HG03025 (cell line): ENCODE measurements at regions not wholly inside any gene's neighbourhood (a gene's known extent, or its start where the extent isn't known, plus 50 kb on each side); places are given as distances from the start of the nearest gene placed in this dataset.
"Not testable (repeated sequence)": the region's sequence is repeated elsewhere in the genome, so short reads cannot be mapped to it uniquely, and the experiment has no call there.

Experiments used
- ATAC-seq: cut with Tn5 transposase; IDR thresholded peaks from one replicate; pipeline ENCODE4 v1.9.1; 2021; ENCODE audit warnings: mild to moderate bottlenecking, moderate library complexity; ENCODE audit not compliant: unreplicated experiment, low FRiP score

DNA sequence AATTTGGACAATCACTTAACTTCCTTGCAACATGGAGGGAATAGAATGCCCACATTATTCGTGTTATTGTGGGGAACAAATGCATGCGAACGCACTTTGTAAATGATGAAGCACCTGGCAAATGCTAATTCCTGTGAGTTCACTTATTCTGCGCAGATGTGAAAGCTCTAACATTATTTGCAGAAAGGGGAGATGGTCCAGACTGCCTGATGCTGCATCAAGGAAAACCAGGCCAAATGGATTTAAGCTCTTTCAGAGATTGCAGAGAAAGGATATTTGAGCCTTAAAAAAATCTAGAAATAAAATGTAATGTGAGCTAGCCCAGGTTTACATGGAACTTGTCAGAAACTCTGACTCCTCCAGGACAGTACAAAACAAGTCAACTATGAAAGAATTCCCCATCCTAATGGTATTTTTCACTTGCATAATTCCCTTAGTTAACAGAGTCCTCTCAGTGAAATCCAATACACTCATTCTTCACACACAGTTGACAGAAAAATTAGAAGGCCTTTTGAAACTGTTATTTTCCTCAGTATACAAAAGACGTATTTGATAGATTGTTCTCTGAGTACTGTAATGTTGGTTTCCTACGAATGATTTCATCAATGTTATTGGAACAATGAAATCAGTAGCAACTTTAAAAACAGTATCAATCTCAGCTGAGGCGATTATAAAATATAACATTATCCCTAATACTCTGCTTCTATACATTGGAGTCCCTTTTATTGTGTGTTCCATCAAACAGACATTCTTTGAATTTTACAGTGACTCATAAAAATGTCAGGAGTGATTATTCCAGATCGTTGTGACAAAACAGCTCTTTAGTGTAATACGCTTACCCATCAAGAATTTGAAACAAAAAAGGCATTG lies 136.3 kb upstream of the ANK3 start:
- no peak for ATAC-seq

DNA sequence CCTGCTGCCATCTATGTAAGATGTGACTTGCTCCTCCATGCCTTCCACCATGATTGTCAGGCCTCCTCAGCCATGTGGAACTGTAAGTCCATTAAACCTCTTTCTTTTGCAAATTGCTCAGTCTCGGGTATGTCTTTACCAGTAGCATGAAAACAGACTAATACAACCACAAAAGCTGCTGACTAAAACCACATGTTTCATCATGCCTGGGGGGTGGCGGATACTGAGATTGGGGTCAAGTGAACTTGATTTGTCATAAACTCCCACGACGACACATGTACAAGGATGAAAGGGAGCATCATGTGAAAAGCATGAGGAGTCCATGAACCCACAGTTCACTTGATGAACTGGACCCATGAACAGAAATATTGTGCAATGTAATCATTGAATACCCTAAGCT lies 134.9 kb upstream of the ANK3 start:
- no peak for ATAC-seq

DNA sequence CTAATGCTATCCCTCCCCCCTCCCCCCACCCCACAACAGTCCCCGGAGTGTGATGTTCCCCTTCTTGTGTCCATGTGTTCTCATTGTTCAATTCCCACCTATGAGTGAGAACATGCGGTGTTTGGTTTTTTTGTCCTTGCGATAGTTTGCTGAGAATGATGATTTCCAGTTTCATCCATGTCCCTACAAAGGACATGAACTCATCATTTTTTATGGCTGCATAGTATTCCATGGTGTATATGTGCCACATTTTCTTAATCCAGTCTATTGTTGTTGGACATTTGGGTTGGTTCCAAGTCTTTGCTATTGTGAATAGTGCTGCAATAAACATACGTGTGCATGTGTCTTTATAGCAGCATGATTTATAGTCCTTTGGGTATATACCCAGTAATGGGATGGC lies 133.7 kb upstream of the ANK3 start:
- ATAC-seq: not testable (repeated sequence)

DNA sequence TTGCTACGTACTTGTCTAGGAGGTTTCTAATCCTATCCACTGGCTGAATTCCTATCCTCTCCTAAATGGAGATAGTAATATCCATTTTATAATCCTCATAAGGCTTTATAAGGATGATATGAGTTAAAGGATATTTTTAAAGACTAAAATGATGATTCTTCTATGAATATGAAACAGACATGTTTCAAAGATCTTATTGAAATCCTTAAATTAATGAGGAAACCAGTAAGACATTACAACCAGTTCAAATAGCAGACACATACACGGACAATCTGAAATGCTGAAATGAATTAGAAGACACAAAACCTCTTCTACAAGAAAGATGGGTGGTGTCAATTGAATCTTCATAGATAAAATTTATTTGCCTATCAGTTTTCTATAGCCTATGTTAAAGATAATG lies 132.9 kb upstream of the ANK3 start:
- ATAC-seq: no peak

DNA sequence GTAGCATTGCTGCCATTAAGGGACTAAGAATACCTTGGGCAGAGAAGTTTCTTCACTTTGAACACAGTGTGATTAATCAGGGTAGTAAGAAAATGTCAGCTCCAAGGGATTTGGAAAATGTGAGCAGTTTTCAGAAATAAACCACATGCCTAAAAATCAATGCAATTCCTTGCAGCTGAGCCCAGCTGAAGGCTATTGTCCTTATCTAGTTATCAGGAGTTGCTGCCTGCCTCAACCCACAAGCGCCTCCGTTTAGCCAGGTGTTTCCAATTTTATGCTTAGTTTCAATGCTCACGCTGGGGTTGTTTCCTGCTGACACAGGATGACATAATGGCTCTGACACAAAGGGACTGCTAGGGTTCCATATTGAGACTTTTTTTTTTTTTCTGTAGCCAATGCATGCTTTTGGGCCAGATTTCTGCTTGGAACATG lies 132.3 kb upstream of the ANK3 start:
- ATAC-seq: no peak

DNA sequence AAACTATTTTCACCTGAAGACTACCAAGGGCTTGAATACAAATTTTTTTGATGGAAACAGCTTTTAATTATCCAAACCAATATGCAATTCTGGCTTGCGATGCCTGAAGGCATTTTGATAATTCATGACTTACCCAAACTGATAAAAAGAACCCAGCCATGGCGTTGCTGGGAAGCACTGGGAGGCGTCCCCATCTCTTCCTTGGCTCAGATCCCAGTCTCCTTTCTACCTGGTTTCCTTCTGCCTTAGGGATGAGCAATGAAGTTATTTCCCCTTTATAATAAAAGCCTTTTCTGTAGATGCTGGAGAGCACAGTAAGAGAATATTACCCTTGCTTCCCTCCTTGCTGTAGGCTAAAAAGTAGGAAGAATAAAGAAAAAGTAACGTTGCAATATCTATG lies 129.1 kb upstream of the ANK3 start:
- no peak for ATAC-seq

DNA sequence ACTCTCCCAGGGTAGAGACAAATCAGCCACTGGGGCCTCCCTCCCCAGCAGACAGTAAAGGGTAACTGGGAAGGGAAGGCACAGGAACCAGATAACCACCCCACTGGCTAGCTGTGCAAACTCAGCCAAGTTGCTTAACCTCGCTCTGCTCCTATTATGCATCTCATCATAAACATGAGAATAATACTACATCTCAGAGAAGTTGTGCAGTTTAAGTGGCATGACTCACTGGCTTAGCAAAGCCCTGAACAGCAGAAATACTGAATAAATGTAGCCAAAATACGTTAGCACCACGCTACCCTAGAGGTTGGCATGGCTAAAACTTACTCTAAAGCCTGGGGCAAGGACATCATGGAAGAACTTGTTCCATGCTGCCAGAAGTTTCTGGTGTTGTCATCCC lies 128.1 kb upstream of the ANK3 start:
- no peak for ATAC-seq

DNA sequence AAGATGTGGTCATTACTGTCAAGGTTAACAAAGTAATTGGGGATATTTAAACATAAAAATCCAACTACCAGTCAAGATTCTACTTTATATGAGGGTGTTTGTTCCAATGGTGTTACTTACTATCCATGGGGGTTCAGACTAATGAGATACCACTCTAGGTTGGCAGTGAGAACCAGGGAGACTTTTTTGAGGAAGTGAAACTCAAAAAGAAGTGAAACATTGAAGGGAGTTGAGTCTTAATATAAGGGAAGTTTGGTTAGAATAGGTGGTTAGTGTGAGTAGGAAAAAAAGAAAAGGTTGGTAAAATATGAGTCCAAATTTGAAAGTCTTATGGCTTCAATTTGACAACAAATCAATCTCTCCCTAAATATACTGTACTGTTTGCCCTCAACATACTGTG lies 123.6 kb upstream of the ANK3 start:
- no peak for ATAC-seq

DNA sequence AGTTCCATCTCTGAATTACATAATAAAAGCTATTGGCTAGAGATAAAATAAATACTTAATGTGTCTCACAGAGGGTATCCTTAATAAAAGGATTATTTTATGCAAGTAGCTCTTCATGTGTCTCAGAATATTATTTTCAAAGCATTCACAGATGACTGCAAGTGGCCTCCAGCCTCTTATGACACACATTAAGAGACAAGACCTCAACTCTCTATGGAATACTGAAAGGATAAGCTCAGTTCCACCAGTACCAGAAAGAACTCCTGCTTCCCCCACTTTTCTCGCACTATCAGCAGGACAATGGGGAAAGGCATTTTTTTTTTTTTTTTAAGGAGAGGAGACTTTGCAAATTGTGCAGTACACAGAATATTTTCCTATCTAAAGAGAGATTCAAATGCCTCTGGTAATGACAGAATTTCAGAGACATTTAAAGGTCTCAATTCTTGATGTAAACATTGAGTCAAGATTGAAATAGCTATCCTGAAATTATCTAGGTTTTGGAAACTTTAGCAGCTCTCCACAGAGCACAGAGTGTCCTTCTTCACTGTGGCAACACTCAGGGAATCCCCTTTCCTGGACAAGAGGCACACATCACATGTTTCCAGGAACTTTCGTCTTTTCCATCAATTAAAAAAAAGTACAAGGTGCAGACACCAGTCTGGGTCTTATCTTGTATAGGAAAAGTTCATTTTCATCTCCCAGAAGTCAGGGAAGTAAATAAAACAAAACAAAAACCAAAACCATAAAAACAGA lies 122.0 kb upstream of the ANK3 start:
- no peak for ATAC-seq

DNA sequence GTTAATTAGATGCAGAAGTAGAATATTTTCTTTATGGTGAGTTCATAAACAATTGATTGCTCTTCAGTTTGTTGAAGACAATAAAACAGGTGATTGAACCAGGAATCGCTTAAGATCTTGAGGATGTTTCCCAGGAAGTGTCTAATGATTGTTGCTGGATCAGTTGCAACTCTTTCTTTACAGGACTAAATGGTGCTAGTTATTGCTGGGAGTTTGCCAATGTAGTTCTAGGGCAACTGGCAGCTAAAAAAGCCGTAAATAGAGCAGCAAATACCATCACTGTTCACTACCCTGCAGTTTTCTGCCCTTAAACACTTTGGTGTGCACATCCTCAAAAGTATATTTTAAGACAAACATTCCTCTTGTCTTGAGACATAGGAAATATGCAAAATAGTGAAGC lies 119.2 kb upstream of the ANK3 start:
- ATAC-seq: no peak

DNA sequence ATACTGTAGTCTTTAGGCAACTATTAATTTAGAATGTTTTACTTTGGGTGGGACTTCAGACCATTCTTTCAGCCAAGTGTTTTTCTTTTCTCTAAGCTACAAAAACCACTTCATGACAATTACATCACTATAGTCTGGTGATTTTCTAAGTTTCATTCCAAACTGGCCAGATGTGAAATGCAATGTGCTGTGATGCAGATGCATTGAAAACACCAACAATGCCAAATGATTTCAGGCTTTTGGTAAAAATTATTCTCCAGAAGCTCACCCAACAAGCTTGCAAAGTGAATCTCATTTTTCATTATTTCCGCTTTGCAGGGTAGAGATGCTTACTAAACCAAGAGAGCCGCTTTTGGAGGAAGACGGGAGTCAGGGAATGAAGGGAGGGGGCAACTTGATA lies 118.4 kb upstream of the ANK3 start:
- no peak for ATAC-seq

DNA sequence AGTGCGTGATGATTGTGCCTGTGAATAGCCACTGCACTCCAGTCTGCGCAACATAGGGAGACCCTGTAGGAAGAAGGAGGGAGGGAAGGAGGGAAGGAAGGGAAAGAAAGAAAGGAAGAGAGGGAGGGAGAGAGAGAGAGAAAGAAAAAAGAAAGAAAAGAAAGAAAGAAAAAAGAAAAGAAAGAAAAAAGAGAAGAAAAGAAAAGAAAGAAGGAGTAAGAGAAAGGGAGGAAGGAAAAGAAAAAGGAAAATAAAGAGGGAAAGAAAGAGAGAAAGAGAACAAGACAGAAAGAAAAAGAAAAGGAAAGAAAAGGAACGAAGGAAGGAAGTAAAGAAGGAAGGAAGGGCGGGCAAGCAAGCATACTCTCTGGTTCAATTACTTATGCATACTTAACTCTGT lies 112.9 kb upstream of the ANK3 start:
- no peak for ATAC-seq

DNA sequence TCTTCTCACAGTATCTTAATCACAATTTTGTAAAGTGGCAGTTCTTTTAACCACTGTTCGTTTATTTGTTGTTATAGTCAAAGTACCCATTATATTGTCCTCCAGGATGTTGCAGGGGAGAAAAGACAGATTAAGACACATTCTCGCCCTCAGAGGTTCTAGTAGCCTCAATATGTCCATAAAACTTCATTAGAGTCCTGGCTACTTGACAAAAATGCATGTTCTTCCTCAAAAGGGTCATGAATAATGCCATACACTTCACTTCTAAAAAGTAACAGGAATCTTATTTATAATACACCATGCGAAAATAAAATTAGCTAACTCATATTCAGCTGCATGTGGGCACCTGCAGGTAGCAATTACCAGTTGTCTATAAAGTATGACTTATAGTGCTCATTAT lies 109.3 kb upstream of the ANK3 start:
- no peak for ATAC-seq

DNA sequence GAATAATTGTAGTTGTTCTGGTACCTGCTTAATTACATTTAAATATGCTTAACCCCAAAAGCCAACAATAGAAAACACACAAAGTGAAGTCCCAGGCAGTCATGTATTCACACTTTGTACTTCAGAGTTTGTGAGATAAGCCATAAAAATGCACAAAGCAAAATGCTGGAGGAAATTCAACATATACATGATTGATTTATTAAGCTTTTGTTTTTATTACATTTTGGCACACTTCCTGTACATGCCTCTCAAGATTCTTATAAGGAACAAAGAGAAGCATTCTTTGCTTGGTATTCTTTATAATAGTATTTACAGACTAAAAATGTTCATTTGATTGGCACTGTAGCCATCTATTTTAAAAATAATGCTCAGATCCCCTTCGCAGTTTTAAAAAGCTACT lies 107.7 kb upstream of the ANK3 start:
- ATAC-seq: no peak

DNA sequence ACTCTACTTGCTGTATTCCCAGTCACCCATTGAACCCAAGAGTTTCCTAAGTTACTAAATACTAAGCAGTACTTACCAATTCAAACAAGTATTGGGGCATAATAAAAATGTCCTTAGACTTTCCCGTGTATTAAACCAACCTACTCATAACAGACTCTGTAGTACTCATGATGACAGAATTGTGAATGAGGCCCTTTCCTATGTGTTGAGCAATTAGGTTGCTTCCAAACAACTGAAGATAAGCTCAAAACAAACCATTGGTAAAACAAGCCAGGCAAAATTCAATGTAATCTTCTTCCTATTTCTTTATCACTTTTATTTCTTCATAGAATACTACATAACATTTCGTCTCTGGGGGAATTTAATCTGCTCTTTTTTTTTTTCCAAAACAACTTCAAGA lies 106.5 kb upstream of the ANK3 start:
- ATAC-seq: no peak

DNA sequence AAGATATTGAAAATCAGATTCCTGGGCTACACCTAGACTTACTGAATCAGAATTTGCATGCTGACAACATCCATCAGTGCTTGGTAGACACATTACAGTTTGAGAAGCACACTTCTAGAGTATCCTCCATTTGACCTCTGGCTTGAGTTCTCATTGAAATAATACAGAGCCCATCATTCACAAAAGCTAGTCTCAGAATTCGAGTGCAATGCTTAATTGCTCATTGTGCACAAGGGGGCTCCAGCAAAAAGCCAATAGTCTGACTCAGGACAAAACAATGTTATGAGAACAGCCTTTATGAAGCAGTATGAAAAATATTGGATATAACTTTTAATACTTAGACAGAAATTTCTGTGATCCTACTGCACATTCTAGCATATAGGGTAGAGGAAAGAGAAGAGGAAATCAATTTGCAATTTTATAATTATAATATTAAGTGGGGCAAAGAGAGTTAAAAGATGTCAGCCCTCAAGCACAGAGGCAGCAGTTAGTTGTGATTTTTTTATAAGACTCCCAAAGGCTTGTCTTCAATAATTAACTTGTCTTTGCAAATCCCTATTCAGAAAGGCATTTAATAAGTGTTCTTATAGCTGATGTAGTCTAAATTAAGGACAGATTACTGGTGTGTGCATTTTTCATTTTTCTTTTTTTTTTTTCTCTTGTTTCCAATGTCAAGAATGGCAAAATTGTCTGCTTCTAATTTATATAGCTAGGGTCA lies 105.8 kb upstream of the ANK3 start:
- ATAC-seq: no peak

DNA sequence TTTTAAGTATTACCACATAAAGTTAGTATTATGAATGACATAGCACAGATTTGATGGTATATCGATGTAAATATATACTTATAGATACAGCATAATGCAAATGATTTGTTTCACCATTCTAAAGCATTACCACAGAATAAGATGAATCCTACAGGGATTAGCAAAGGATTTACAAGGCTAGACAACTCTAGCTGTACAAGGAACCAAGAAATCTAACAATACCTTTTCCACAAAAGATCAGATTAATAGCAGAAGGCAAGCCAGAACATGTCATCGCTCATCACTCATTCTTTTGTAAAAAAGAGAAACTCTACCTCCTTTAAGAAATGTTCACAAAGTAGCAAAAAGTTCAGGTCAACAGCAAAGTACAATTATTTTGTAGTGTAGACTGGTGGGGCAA lies 105.1 kb upstream of the ANK3 start:
- no peak for ATAC-seq

DNA sequence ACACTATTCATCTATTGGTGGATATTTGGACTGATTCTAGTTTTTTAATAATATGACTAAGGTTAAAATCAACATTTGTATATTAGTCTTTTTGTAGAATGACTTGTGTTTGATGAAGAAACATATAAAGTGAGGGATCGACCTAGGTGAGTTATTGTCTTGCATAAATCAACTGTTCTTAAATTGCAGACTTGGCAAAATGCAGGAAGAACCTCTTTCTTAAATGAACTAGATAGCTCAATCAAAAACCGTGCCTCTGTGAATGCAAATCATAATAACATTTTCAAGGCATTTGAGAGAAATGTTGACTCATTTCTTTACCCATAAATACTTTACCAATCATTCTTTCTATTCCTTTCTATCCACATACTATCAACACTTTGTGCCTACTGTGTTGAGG lies 101.5 kb upstream of the ANK3 start:
- ATAC-seq: no peak

DNA sequence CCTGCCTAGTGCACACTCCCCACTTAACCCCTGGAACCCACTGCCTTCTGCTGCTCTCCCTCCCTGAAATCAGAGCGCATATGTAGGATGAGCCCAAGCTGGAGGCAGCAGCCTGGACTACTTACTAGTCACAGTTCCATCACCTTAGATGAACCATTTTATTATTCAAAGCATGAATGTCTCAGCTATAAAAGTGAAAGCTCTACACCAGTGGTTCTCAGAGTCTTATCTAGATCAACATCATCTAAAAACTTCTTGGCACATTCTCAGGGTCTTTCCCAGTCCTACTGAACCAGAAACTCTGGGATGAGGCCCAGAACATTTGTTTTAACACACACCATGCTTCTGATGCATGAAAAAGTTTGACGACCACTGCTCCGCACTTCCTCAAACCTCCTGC lies 100.3 kb upstream of the ANK3 start:
- no peak for ATAC-seq

DNA sequence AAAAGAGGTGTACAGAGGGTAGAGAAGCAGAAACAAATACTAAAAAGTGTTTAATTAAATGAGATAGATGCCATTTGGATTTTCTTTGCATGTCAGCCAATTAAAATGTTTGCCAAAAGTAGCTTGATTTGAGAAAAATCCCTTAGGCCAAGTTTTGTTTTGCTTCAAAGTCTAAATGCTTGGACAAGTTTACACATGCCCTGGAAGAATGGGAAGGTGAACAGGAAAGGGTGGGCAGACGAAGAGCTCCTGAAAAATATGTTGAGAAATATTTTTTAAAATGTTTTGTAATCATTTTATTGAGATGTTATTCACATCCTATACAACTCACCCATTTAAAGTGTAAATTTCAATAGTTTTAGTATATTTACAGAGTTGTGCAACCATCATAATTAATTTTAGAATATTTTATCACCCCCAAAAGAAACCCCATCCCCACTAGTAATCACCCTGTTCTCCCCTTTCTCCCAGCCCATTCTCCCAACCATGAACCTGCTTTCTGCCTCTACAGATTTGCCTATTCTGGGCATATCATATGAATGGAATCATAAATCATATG lies 98.5 kb upstream of the ANK3 start:
- no peak for ATAC-seq

DNA sequence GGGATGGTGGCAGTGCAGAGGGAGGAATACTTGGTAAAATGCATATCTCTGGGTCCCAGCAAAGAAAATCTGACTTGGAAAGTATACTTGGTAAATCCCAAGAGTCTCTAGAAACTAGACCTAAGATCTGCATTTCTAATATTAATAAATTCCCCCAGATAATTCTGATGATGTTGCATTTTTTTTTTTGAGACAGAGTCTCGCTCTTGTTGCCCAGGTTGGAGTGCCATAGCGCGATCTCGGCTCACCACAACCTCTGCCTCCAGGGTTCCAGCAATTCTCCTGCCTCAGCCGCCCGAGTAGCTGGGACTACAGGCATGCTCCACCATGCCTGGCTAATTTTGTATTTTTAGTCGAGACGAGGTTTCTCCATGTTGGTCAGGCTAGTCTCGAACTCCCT lies 97.9 kb upstream of the ANK3 start:
- no peak for ATAC-seq
